Ishikawa (cell line): ENCODE measurements at regions not wholly inside any gene's neighbourhood (a gene's known extent, or its start where the extent isn't known, plus 50 kb on each side); places are given as distances from the start of the nearest gene placed in this dataset.

Experiments used
- CREB1 ChIP-seq: IDR thresholded peaks from 2 replicates; pipeline ENCODE4 v1.6.1; 2012; ENCODE audit warnings: low read depth
- EGR1 ChIP-seq: IDR thresholded peaks from 2 replicates; pipeline ENCODE4 v1.6.1; 2012

DNA sequence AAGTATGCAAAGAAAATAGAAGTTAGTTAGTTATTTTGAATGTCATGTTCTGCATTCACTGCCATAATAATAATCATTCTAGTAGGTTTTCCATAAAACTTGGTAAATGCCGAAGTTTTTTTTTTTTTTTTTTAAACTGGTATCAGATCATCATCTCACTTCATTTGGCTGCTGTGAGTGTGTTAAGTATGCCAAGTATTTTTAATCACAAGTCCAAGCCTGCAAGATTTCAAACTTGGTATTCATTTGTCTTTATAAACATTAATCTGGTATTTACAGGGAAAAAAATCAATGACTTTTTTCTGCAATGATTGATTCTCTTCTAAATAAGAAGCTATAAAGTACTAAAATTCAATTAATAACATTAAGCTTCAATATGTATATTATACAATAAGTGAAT is 248.9 kb downstream of the CCDC59 start:
- no peak for TF ChIP-seq EGR1
- TF ChIP-seq CREB1, result no peak
